Umbilical cord (tissue), 1 donor: ENCODE measurements at regions not wholly inside any gene's neighbourhood (a gene's known extent, or its start where the extent isn't known, plus 50 kb on each side); places are given as distances from the start of the nearest gene placed in this dataset.

Source experiments
- DNase-seq: peaks from one replicate; pipeline ENCODE4 v3.0.0-alpha.2; 2015; ENCODE audit warnings: low spot score

- DNase-seq, result no peak
Observed at GRCh38 chr15:87357637-87358313, 898.8 kb downstream of the NTRK3 start.

DNA sequence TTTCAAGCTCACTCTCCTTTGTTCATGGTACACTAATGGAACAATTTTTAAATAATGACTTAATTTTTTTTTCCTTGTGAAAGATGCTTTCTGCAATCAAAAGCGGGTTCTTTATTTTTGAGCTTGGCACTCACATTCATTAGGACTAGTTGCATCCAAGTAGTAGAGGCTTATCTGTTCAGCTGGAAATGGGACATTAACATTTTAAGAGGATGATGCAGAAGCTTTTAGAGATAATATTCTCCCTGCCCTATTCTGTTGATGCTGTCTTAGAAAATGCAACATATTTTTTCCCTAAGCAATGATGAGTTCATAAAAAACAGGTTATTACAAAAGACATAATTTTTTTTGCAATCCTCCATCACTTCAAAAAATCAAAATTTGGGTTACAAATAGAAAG is 900.6 kb downstream of the NTRK3 start:
- peak; percentile 3 for DNase-seq

DNA sequence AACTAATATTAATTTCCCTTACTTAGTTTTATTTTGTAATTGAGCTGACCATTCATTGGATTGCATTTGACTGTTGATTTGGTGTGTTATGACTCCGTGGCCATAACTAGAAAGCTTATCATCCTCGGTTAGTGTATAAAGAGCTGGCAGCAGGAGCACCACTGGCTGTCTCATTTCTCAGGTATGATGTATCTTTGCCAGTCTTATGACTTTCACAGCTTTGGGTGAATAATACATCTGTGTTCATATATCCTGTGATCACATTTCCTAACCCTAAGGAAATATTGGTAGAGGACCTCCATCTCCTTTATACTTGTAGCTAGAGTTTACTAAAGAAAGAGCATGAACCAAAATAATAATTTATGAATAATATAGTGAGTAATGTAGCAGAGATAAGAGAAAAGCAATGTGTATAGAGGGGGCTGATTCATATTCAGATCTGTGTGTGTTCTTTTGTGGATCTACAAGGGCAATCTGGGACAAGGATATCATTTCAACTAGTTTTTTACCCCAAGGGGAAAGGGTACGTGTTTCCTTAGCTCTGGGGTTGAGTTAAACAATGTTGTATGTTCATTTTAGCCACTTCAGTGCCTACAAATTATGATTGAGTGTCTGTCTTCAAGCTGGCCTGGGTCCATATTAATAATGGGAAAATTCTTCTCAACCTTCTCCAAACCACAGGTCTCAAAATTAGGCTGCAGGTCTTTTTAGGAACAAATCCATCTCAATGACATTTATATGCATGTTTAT is 901.7 kb downstream of the NTRK3 start:
- peak; percentile 2 for DNase-seq

- DNase-seq, result no peak
Observed at GRCh38 chr15:87349181-87349580, 907.4 kb downstream of the NTRK3 start.

- no peak for DNase-seq
Observed at GRCh38 chr15:87348746-87349145, 907.8 kb downstream of the NTRK3 start.

DNA sequence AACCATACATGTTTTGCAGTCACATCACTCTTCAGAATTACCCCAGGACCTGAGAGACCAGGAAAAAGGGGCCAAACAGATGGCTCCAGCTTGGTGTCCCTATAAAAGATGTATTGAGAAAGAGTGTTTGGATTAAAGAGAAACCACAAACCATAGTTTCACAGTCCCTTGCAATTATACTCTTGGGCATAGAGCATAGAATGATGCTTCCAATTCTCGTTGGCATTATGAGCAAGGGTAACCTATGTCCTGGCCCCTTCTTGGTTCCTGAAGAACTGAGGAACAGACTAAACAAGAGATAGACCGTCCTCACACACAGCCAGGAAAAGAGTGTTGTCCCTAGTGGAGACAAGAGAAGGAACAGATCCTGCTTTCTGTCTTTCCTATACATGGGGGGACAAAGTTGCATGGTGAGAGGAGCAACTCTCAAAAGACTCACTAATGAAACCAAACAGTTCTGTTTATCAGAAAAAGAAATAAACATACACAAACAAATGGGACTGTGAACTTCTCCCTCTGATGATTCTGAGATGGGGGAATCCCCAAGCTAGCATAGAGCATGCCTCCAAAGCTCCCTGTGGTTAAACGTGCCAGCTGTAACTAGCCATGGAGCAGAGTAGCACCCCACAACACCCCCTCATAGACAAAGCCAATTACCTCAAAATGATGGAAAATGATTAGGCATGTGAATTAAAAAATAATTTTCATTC is 908.6 kb downstream of the NTRK3 start:
- no peak for DNase-seq

DNA sequence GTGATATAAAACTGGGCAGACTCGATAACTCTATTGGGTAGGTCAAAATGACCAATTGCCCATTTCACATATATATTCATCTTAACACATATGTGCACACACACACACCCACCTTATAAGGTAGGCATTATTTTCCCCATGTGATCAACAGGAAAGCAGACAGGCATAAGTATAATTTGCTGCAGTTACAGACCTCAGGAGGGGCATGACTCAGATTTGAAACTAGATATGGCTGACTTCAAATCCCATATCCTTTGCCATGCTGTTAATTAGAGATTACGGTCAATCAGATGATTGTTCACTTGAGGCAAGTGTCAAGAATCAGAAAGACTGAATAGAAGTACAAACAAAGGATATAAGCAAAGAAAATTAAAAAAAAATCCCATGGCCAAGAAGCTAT is 910.6 kb downstream of the NTRK3 start:
- no peak for DNase-seq

GRCh38 chr15:87343966-87344365 is 912.6 kb downstream of the NTRK3 start:
- DNase-seq, result no peak

DNA sequence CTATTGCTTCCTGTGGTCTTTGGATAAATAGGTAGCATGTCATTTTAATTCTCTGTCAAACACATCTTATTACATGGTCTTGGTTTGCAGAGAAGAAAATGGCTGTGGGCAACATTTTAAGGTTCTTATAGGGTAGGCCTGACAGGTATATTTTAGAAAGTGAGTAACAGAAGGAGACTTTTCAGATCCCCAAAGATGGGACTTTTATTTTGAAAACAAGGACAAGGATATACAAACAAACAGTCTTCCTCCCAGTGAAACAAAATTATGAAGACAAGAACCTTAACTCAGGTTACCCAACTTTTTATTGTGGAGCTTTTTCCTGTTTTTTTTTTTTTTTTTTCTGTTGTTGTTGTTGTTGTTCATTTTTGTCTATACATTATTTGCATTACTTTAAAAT is 916.2 kb downstream of the NTRK3 start:
- DNase-seq, result no peak

DNA sequence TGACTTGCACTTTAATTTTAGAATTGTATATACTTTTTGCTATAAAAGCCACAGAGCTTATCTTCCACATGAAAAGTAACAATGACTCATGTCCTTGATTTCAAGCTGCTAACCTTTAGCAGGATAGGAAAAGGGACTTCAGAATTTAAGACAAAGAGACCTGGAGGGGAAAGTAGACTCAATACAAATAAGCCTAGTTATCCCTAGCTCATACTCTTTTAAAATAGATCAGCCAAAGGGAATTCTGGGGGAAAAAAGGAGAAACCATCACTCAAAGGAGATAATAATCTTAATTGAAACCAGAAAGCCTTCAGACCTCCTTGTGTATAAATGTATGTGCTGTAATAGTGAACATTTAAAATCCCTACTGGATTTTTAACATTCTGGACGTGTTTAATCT is 930.3 kb downstream of the NTRK3 start:
- DNase-seq, result peak; percentile 5

DNA sequence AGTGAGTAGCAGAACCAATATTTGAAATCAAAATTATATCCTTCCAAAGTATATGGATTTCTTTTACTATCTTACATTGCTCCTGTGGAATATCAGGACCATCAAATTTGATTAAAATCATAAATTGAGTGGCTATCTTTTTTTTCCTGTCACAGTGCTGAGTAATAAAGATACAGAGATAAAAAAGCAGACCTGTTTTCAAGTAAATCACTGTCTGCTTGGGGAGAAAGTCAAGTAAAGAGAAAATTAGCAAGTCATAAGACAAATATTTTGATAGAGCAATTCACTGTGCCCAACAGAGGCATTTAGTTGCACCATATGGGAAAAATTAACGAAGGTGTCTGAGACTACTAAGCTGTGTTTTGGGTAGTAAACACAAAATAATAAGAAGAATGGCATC is 933.7 kb downstream of the NTRK3 start:
- DNase-seq, result no peak

- DNase-seq, result no peak
Observed at GRCh38 chr15:87322265-87322664, 934.3 kb downstream of the NTRK3 start.

DNA sequence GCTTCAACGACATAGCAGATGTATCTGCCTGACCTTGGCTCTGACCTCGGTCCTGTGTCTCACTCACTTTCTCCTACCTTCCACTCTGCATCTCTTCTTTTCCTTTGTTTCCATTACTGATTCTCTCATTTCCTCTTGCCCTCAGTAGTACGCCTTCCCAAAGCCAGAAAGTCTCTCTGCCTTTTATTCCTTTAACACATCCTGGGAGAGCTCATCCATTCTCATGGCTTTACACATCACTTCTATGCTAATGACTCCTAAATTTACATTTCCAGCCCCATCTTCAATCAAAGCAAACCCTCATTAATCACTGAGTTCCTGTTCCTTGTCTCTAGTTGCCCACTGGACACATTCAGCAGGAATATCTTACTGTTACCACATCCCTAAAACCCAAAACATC is 938.6 kb downstream of the NTRK3 start:
- no peak for DNase-seq

DNA sequence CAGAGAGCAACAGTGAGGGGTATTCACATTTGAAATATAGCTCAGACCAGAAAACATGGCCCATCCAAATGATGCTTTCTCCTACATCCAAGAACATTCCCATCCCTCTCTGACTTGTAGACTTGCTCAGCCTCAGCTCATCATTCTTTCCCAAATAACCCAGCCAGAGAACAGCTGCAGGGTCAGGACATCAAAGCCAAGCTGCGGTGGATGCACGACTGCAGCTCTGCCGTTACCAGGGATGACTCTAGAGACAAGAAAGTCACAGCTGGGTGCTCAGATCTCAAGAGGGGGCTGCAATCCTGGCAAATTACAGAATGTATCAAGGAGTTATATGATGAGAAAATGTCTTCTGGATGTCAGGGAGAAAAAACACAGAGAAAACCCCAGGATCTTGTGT is 944.3 kb downstream of the NTRK3 start:
- DNase-seq, result peak; percentile 25

DNA sequence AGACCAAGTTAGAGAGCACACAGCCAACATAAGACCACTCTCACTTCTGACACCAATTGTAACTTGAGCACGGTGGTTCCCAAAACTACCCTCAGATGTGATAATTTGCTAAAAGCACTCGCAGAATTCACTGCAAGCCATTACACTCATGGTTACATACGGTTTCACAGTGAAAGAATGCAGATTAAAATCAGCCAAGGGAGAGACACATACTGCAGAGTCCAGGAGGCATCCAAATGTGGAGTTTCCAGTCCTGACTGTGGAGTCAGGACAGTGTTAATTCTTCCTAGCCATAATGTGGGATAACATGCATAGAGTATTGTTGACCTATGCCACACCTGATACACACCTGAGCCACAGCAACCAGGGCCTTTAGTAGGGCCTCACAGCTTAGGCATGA is 956.4 kb downstream of the NTRK3 start:
- DNase-seq, result no peak

DNA sequence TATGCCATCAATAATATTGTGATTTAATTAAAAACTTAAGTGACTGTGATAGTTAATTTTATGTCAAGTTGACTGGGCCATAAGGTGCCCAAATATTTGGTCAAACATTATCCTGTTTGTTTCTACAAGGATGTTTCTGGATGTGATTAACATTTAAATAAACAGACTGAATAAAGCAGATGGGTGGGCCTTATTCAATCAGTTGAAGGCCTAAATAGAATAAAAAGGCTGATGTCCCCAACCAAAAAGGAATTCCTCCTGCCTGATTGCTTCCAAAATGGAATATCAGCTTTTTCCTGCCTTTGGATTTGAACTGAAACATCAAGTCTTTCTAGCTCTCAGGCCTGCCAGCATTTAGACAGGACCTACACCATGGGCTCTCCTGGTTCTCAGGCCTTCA is 961.7 kb downstream of the NTRK3 start:
- DNase-seq, result no peak

DNA sequence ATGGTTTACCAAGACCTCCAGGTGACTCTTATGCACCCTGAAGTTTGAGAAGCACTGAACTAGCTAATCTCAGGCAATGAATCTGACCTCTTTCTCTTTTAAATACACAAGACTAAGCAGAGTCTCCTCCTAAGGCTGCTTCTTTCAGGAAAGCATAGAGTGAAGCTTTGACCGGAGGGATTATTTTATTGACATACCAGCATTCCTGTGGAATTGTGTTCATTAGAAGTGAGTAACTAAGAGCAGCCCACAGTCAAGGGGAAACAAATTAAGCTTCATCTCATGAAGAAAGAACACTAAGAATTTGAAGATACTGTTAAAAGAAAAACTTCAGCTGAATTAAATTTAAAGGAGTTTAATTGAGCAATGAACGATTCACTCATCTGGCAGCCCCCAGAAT is 963.5 kb downstream of the NTRK3 start:
- DNase-seq, result no peak

- peak; percentile 48 for DNase-seq
Observed at GRCh38 chr15:87287156-87287555, 969.4 kb downstream of the NTRK3 start.

DNA sequence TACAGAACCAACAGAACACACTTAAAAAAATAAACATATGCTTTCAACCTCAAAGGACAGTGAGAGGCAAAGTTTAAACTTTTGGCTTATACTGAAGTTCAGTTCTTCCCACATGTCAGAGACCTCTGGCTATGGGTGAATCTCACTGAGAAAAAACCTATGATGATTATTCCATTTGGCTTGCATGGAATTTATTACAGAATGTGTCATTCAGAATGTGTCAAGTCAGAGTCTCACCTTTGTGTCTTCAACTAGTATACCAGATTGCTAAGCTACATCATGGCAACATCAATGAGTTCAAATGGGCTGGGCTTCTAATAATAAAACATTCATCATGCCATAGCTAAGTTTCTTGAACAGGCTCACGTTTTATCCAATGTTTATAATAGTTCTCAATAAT is 987.0 kb downstream of the NTRK3 start:
- DNase-seq, result no peak

DNA sequence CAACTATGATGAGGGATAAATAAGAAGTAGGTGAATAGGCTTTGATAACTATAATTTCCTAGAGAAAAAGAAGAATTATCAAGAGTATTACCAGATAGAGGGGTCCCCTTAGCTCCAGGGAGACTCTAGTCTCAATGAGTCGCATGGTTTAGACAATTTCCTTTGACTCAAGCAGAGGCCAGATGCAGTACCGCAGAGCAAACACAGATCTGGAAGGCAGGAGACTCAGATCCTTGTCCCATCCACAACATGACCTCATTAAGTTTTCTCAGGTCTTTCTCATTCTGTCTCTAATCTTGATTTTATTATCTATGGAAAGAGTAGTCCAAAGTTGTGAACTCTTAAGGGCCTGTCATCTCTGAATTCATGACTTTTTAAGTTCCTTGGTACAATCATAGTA is 987.9 kb downstream of the NTRK3 start:
- DNase-seq, result no peak

DNA sequence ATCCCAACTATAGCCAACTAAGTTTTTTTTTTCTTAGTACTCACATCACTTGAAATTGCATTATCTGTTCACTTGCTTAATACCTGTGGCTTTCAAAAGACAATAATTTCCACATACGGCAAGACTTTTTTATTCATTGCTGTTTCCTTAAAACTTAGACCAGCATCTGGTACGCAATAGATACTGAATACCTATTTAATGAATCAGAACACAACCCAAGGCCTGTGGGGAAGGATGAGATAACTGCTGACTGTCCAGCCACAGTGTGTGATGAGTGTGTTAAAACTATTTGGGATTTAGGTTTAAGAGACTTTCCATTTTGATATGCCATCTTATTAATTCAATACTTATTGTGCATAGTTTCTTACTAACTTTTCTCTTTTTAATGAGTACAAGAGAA is 988.7 kb downstream of the NTRK3 start:
- peak; percentile 39 for DNase-seq

DNA sequence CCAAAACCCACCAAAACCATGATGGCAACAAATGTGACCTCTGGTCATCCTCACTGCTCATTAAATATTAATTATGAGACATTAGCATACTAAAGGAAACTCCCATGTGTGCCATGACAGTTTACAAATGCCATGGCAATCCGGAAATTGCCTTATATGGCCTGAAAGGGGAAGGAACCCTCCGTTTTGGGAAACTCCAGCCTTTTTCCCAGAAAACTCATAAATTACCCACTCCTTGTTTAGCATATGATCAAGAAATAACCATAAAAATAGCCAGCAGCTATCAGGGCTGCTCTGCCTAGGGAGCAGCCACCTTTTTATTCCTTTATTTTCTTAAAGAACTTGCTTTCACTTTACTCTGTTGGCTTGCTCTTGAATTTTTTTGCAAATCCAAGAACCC is 992.7 kb downstream of the NTRK3 start:
- DNase-seq, result no peak

GRCh38 chr15:87263296-87263695 is 993.2 kb downstream of the NTRK3 start:
- DNase-seq, result no peak
